ENCODE measurements at regions not wholly inside any gene's neighbourhood (a gene's known extent, or its start where the extent isn't known, plus 50 kb on each side); places are given as distances from the start of the nearest gene placed in this dataset.

DNA sequence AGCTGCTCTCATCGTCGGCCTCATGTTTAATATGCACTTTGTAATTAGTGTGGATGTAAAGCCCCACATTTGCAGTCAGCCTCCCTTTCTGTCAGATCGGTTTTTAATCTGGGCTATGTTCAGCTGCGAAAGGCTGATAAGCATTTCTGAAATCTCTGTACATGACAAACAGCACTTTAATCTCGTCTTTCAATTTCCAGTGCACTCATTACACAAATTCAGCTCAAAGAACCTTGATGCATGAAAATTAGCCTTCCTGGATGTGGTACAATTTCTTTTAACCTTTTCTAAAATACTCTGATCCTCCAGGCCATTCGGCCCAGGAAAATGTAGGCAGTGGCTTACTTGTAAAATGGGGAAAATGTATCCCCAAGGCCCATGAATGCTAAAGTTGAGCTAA is 265.1 kb downstream of the RND3 start:
- Mint-ChIP-seq H3K4me1 (ENCODE audit: unreplicated experiment) (no peaks in the 10 kb centered on the region), H3K4me3 (ENCODE audit: unreplicated experiment) (no peak overlapping the region), H3K36me3 (ENCODE audit: low read depth, unreplicated experiment) (no peaks in the 10 kb centered on the region), H3K27ac (ENCODE audit: unreplicated experiment) (no peak overlapping the region), H3K9me3 (ENCODE audit: unreplicated experiment) (no peaks in the 10 kb centered on the region), H3K27me3 (ENCODE audit: unreplicated experiment) (no peaks in the 10 kb centered on the region)
- DNase-seq (ENCODE audit: low spot score), result no peak
- TF ChIP-seq, protein P1, sequence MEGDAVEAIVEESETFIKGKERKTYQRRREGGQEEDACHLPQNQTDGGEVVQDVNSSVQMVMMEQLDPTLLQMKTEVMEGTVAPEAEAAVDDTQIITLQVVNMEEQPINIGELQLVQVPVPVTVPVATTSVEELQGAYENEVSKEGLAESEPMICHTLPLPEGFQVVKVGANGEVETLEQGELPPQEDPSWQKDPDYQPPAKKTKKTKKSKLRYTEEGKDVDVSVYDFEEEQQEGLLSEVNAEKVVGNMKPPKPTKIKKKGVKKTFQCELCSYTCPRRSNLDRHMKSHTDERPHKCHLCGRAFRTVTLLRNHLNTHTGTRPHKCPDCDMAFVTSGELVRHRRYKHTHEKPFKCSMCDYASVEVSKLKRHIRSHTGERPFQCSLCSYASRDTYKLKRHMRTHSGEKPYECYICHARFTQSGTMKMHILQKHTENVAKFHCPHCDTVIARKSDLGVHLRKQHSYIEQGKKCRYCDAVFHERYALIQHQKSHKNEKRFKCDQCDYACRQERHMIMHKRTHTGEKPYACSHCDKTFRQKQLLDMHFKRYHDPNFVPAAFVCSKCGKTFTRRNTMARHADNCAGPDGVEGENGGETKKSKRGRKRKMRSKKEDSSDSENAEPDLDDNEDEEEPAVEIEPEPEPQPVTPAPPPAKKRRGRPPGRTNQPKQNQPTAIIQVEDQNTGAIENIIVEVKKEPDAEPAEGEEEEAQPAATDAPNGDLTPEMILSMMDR (IDR thresholded peaks at IDR 0.05; ENCODE audit: unreplicated experiment), result no peak

GRCh38 chr2:150219861-150220260 is 267.6 kb downstream of the RND3 start:
- Mint-ChIP-seq H3K4me1 (ENCODE audit: unreplicated experiment) (no peaks in the 10 kb centered on the region), H3K36me3 (ENCODE audit: low read depth, unreplicated experiment) (no peaks in the 10 kb centered on the region), H3K27me3 (ENCODE audit: unreplicated experiment) (no peaks in the 10 kb centered on the region), H3K9me3 (ENCODE audit: unreplicated experiment) (no peaks in the 10 kb centered on the region), H3K27ac (ENCODE audit: unreplicated experiment) (no peak overlapping the region), H3K4me3 (ENCODE audit: unreplicated experiment) (no peak overlapping the region)
- TF ChIP-seq, protein P1 (IDR thresholded peaks at IDR 0.05; ENCODE audit: unreplicated experiment), result no peak
- no peak for DNase-seq (ENCODE audit: low spot score)

- H3K27me3 Mint-ChIP-seq (ENCODE audit: unreplicated experiment), result no peaks in the 10 kb centered on the region
- no peak for DNase-seq (ENCODE audit: low spot score)
- H3K4me1 Mint-ChIP-seq (ENCODE audit: unreplicated experiment), result no peaks in the 10 kb centered on the region
- TF ChIP-seq, protein P1 (IDR thresholded peaks at IDR 0.05; ENCODE audit: unreplicated experiment), result no peak
- no peaks in the 10 kb centered on the region for H3K9me3 Mint-ChIP-seq (ENCODE audit: unreplicated experiment)
- H3K36me3 Mint-ChIP-seq (ENCODE audit: low read depth, unreplicated experiment), result no peaks in the 10 kb centered on the region
- no peak overlapping the region for H3K27ac Mint-ChIP-seq (ENCODE audit: unreplicated experiment)
- no peak overlapping the region for H3K4me3 Mint-ChIP-seq (ENCODE audit: unreplicated experiment)
Measured at GRCh38 chr2:150215041-150215440, 272.4 kb downstream of the RND3 start.

DNA sequence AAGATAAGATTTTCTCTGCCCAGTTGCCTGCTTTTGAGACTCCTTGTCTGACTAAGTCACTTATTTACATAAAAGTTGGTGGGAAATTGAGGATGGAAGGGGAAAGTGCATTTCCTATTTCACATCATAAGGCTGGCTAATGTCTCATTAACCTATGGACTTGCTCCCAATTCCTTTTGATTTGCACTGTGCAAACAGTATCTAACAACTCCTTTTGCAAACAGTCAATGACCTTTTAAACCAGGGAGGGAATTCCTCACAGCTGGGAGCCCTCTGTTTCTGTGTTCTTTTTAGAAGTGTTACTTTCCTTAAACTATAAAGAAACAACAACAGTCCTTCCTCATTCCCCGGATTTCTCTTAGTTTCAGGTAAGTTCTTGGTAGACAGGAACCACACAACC is 272.8 kb downstream of the RND3 start:
- Mint-ChIP-seq H3K27me3 (ENCODE audit: unreplicated experiment) (no peaks in the 10 kb centered on the region), H3K4me1 (ENCODE audit: unreplicated experiment) (no peaks in the 10 kb centered on the region), H3K9me3 (ENCODE audit: unreplicated experiment) (no peaks in the 10 kb centered on the region), H3K27ac (ENCODE audit: unreplicated experiment) (no peak overlapping the region), H3K36me3 (ENCODE audit: low read depth, unreplicated experiment) (no peaks in the 10 kb centered on the region), H3K4me3 (ENCODE audit: unreplicated experiment) (no peak overlapping the region)
- DNase-seq (ENCODE audit: low spot score), result no peak
- TF ChIP-seq, protein P1 (IDR thresholded peaks at IDR 0.05; ENCODE audit: unreplicated experiment), result no peak

GRCh38 chr2:150212722-150213171 is 274.7 kb downstream of the RND3 start:
- Mint-ChIP-seq H3K27ac (ENCODE audit: unreplicated experiment) (no peak overlapping the region), H3K4me1 (ENCODE audit: unreplicated experiment) (no peaks in the 10 kb centered on the region), H3K27me3 (ENCODE audit: unreplicated experiment) (no peaks in the 10 kb centered on the region), H3K9me3 (ENCODE audit: unreplicated experiment) (no peaks in the 10 kb centered on the region), H3K4me3 (ENCODE audit: unreplicated experiment) (no peak overlapping the region), H3K36me3 (ENCODE audit: low read depth, unreplicated experiment) (no peaks in the 10 kb centered on the region)
- TF ChIP-seq, protein P1 (IDR thresholded peaks at IDR 0.05; ENCODE audit: unreplicated experiment), result no peak
- no peak for DNase-seq (ENCODE audit: low spot score)
